ENCODE measurements at regions not wholly inside any gene's neighbourhood (a gene's known extent, or its start where the extent isn't known, plus 50 kb on each side); places are given as distances from the start of the nearest gene placed in this dataset.
"Not testable (repeated sequence)": the region's sequence is repeated elsewhere in the genome, so short reads cannot be mapped to it uniquely, and the experiment has no call there.

- Histone ChIP-seq H3K4me3 (ENCODE audit: low read depth, low read length) (no peak overlapping the region), H3K9me3 (ENCODE audit: control insufficient read depth, insufficient read depth, low read length) (peaks cover 20% of the 10 kb centered on the region), H3K4me1 (ENCODE audit: control insufficient read depth, insufficient read depth, low read length) (no peaks in the 10 kb centered on the region), H3K9ac (ENCODE audit: low read depth, low read length) (no peak overlapping the region), H3K27me3 (ENCODE audit: control insufficient read depth, insufficient read depth, low read length) (no peaks in the 10 kb centered on the region), H3K36me3 (ENCODE audit: control insufficient read depth, insufficient read depth, low read length) (no peaks in the 10 kb centered on the region)
Observed at GRCh38 chr12:38118632-38119031, 197.9 kb upstream of the ALG10B start.

GRCh38 chr12:38120438-38120837 is 196.1 kb upstream of the ALG10B start:
- Histone ChIP-seq H3K27me3 (ENCODE audit: control insufficient read depth, insufficient read depth, low read length) (no peaks in the 10 kb centered on the region), H3K4me3 (ENCODE audit: low read depth, low read length) (no peak overlapping the region), H3K36me3 (ENCODE audit: control insufficient read depth, insufficient read depth, low read length) (no peaks in the 10 kb centered on the region), H3K9me3 (ENCODE audit: control insufficient read depth, insufficient read depth, low read length) (peaks cover 18% of the 10 kb centered on the region), H3K4me1 (ENCODE audit: control insufficient read depth, insufficient read depth, low read length) (no peaks in the 10 kb centered on the region), H3K9ac (ENCODE audit: low read depth, low read length) (no peak overlapping the region)

GRCh38 chr12:38123028-38123427 is 193.5 kb upstream of the ALG10B start:
- not testable (repeated sequence) for H3K36me3 ChIP-seq (ENCODE audit: control insufficient read depth, insufficient read depth, low read length); H3K9me3 ChIP-seq (ENCODE audit: control insufficient read depth, insufficient read depth, low read length); H3K27me3 ChIP-seq (ENCODE audit: control insufficient read depth, insufficient read depth, low read length); H3K4me1 ChIP-seq (ENCODE audit: control insufficient read depth, insufficient read depth, low read length); H3K9ac ChIP-seq (ENCODE audit: low read depth, low read length); H3K4me3 ChIP-seq (ENCODE audit: low read depth, low read length)

- Histone ChIP-seq H3K9ac (ENCODE audit: low read depth, low read length) (no peak overlapping the region), H3K4me3 (ENCODE audit: low read depth, low read length) (no peak overlapping the region), H3K36me3 (ENCODE audit: control insufficient read depth, insufficient read depth, low read length) (no peaks in the 10 kb centered on the region), H3K4me1 (ENCODE audit: control insufficient read depth, insufficient read depth, low read length) (no peaks in the 10 kb centered on the region), H3K9me3 (ENCODE audit: control insufficient read depth, insufficient read depth, low read length) (peaks cover 4% of the 10 kb centered on the region), H3K27me3 (ENCODE audit: control insufficient read depth, insufficient read depth, low read length) (no peaks in the 10 kb centered on the region)
Observed at GRCh38 chr12:38123566-38124246, 192.9 kb upstream of the ALG10B start.

- Histone ChIP-seq H3K4me1 (ENCODE audit: control insufficient read depth, insufficient read depth, low read length) (no peaks in the 10 kb centered on the region), H3K27me3 (ENCODE audit: control insufficient read depth, insufficient read depth, low read length) (no peaks in the 10 kb centered on the region), H3K36me3 (ENCODE audit: control insufficient read depth, insufficient read depth, low read length) (no peaks in the 10 kb centered on the region), H3K9me3 (ENCODE audit: control insufficient read depth, insufficient read depth, low read length) (peaks cover 4% of the 10 kb centered on the region), H3K9ac (ENCODE audit: low read depth, low read length) (no peak overlapping the region), H3K4me3 (ENCODE audit: low read depth, low read length) (no peak overlapping the region)
Observed at GRCh38 chr12:38124247-38125012, 192.1 kb upstream of the ALG10B start.

- Histone ChIP-seq H3K9me3 (ENCODE audit: control insufficient read depth, insufficient read depth, low read length) (peaks cover 7% of the 10 kb centered on the region), H3K4me3 (ENCODE audit: low read depth, low read length) (no peak overlapping the region), H3K27me3 (ENCODE audit: control insufficient read depth, insufficient read depth, low read length) (no peaks in the 10 kb centered on the region), H3K9ac (ENCODE audit: low read depth, low read length) (no peak overlapping the region), H3K36me3 (ENCODE audit: control insufficient read depth, insufficient read depth, low read length) (no peaks in the 10 kb centered on the region), H3K4me1 (ENCODE audit: control insufficient read depth, insufficient read depth, low read length) (no peaks in the 10 kb centered on the region)
Observed at GRCh38 chr12:38132139-38132538, 184.4 kb upstream of the ALG10B start.

GRCh38 chr12:38137287-38137686 is 179.3 kb upstream of the ALG10B start:
- Histone ChIP-seq H3K9ac (ENCODE audit: low read depth, low read length) (no peak overlapping the region), H3K4me3 (ENCODE audit: low read depth, low read length) (no peak overlapping the region), H3K9me3 (ENCODE audit: control insufficient read depth, insufficient read depth, low read length) (peaks cover 4% of the 10 kb centered on the region), H3K4me1 (ENCODE audit: control insufficient read depth, insufficient read depth, low read length) (no peaks in the 10 kb centered on the region), H3K36me3 (ENCODE audit: control insufficient read depth, insufficient read depth, low read length) (no peaks in the 10 kb centered on the region), H3K27me3 (ENCODE audit: control insufficient read depth, insufficient read depth, low read length) (no peaks in the 10 kb centered on the region)

- Histone ChIP-seq H3K9me3 (ENCODE audit: control insufficient read depth, insufficient read depth, low read length) (peaks cover 4% of the 10 kb centered on the region), H3K9ac (ENCODE audit: low read depth, low read length) (no peak overlapping the region), H3K4me1 (ENCODE audit: control insufficient read depth, insufficient read depth, low read length) (no peaks in the 10 kb centered on the region), H3K4me3 (ENCODE audit: low read depth, low read length) (no peak overlapping the region), H3K27me3 (ENCODE audit: control insufficient read depth, insufficient read depth, low read length) (no peaks in the 10 kb centered on the region), H3K36me3 (ENCODE audit: control insufficient read depth, insufficient read depth, low read length) (no peaks in the 10 kb centered on the region)
Observed at GRCh38 chr12:38137716-38138115, 178.9 kb upstream of the ALG10B start.

- H3K27me3 ChIP-seq (ENCODE audit: control insufficient read depth, insufficient read depth, low read length): no peaks in the 10 kb centered on the region
- H3K4me3 ChIP-seq (ENCODE audit: low read depth, low read length): peak overlapping the region; percentile 8
- no peak overlapping the region for H3K9ac ChIP-seq (ENCODE audit: low read depth, low read length)
- H3K36me3 ChIP-seq (ENCODE audit: control insufficient read depth, insufficient read depth, low read length): no peaks in the 10 kb centered on the region
- peaks cover 4% of the 10 kb centered on the region for H3K9me3 ChIP-seq (ENCODE audit: control insufficient read depth, insufficient read depth, low read length)
- no peaks in the 10 kb centered on the region for H3K4me1 ChIP-seq (ENCODE audit: control insufficient read depth, insufficient read depth, low read length)
Observed at GRCh38 chr12:38138225-38139221, 178.1 kb upstream of the ALG10B start.

- Histone ChIP-seq H3K4me1 (ENCODE audit: control insufficient read depth, insufficient read depth, low read length) (no peaks in the 10 kb centered on the region), H3K9me3 (ENCODE audit: control insufficient read depth, insufficient read depth, low read length) (peaks cover 3% of the 10 kb centered on the region), H3K36me3 (ENCODE audit: control insufficient read depth, insufficient read depth, low read length) (no peaks in the 10 kb centered on the region), H3K4me3 (ENCODE audit: low read depth, low read length) (no peak overlapping the region), H3K9ac (ENCODE audit: low read depth, low read length) (no peak overlapping the region), H3K27me3 (ENCODE audit: control insufficient read depth, insufficient read depth, low read length) (no peaks in the 10 kb centered on the region)
Observed at GRCh38 chr12:38139456-38139855, 177.1 kb upstream of the ALG10B start.

- Histone ChIP-seq H3K36me3 (ENCODE audit: control insufficient read depth, insufficient read depth, low read length) (no peaks in the 10 kb centered on the region), H3K4me1 (ENCODE audit: control insufficient read depth, insufficient read depth, low read length) (no peaks in the 10 kb centered on the region), H3K9ac (ENCODE audit: low read depth, low read length) (no peak overlapping the region), H3K4me3 (ENCODE audit: low read depth, low read length) (no peak overlapping the region), H3K9me3 (ENCODE audit: control insufficient read depth, insufficient read depth, low read length) (peaks cover 6% of the 10 kb centered on the region), H3K27me3 (ENCODE audit: control insufficient read depth, insufficient read depth, low read length) (no peaks in the 10 kb centered on the region)
Observed at GRCh38 chr12:38141239-38141638, 175.3 kb upstream of the ALG10B start.
